HEK293T (cell line): ENCODE measurements at regions not wholly inside any gene's neighbourhood (a gene's known extent, or its start where the extent isn't known, plus 50 kb on each side); places are given as distances from the start of the nearest gene placed in this dataset.

Experiments
- BHLHE40 ChIP-seq: fragments of 450-650 bp; IDR thresholded peaks from 2 replicates; pipeline ENCODE4 v1.6.1; 2016; ENCODE audit warnings: mild to moderate bottlenecking, moderate library complexity, borderline replicate concordance
- ELF4 ChIP-seq: fragments of 450-650 bp; IDR thresholded peaks from 2 replicates; pipeline ENCODE4 v1.6.1; 2017; ENCODE audit warnings: antibody characterized with exemption
- FOXA1 ChIP-seq: fragments of 450-650 bp; IDR thresholded peaks from 2 replicates; pipeline ENCODE4 v1.6.1; 2016; ENCODE audit warnings: mild to moderate bottlenecking
- FOXM1 ChIP-seq: fragments of 450-650 bp; IDR thresholded peaks from 2 replicates; pipeline ENCODE4 v1.6.1; 2017; ENCODE audit warnings: mild to moderate bottlenecking, borderline replicate concordance
- L3MBTL2 ChIP-seq: fragments of 450-650 bp; conservative IDR thresholded peaks from 2 replicates; pipeline ENCODE4 v1.6.1; 2016; ENCODE audit warnings: mild to moderate bottlenecking
- NFRKB ChIP-seq: fragments of 450-650 bp; IDR thresholded peaks from 2 replicates; pipeline ENCODE4 v1.6.1; 2016; ENCODE audit warnings: mild to moderate bottlenecking, moderate library complexity
- SP1 ChIP-seq: fragments of 450-650 bp; IDR thresholded peaks from 2 replicates; pipeline ENCODE4 v1.6.1; 2017
- SUZ12 ChIP-seq: fragments of 450-650 bp; IDR thresholded peaks from 2 replicates; pipeline ENCODE4 v1.6.1; 2016; ENCODE audit warnings: mild to moderate bottlenecking

- TF ChIP-seq BHLHE40 = no peak
- TF ChIP-seq FOXM1 = no peak
- no peak for TF ChIP-seq NFRKB
- TF ChIP-seq L3MBTL2 = no peak
- TF ChIP-seq FOXA1 = no peak
- TF ChIP-seq SP1 = no peak
- no peak for TF ChIP-seq ELF4
- TF ChIP-seq SUZ12 = no peak
Measured at GRCh38 chr5:87733897-87734296, 321.2 kb upstream of the CCNH start.
